OCI-LY7 (cell line): ENCODE measurements at regions not wholly inside any gene's neighbourhood (a gene's known extent, or its start where the extent isn't known, plus 50 kb on each side); places are given as distances from the start of the nearest gene placed in this dataset.

Source experiments
- BruUV-seq: library from RNA; stranded (reverse); fragments of 400-500 nt; replicated peaks from 2 replicates; lab custom pipeline; 2021; lab: Mats Ljungman, UMichigan
- CTCF ChIA-PET: fragments of 300-600 bp; sonication (Branson Sonifier 250); formaldehyde crosslinking; loops from one replicate; lab custom pipeline; 2022; ENCODE audit warnings: antibody characterized with exemption; ENCODE audit not compliant: unreplicated experiment; lab: Charles Lee
- POLR2A ChIA-PET: fragments of 300-600 bp; sonication (Branson Sonifier 250); formaldehyde crosslinking; loops from one replicate; lab custom pipeline; 2022; ENCODE audit warnings: antibody characterized with exemption; lab: Charles Lee
- DNase-seq: peaks from one replicate; pipeline ENCODE4 v3.0.0-alpha.2; 2015; ENCODE audit warnings: low spot score
- H2AFZ ChIP-seq: fragments of 200-600 bp; sonication (generic), shearing (Covaris generic); 2 replicates; pipeline ENCODE4 v1.6.1; 2014; ENCODE audit warnings: mild to moderate bottlenecking, antibody characterized with exemption, low read length, moderate library complexity
- H3K27ac ChIP-seq: fragments of 200-600 bp; sonication (generic); 2 replicates; pipeline ENCODE4 v1.5.1; 2014; ENCODE audit warnings: mixed run types, low read depth, mild to moderate bottlenecking, moderate library complexity, low read length, inconsistent platforms; ENCODE audit not compliant: poor library complexity, severe bottlenecking
- H3K36me3 ChIP-seq: fragments of 200-600 bp; sonication (generic); 2 replicates; pipeline ENCODE4 v1.6.1; 2014; ENCODE audit warnings: mild to moderate bottlenecking, antibody characterized with exemption, low read length, moderate library complexity, mixed read lengths; ENCODE audit not compliant: insufficient read depth
- H3K4me1 ChIP-seq: fragments of 200-600 bp; sonication (generic); 2 replicates; pipeline ENCODE4 v1.5.1; 2014; ENCODE audit warnings: mild to moderate bottlenecking, low read length; ENCODE audit not compliant: insufficient read depth, poor library complexity, severe bottlenecking
- H3K4me2 ChIP-seq: fragments of 200-600 bp; sonication (generic); 2 replicates; pipeline ENCODE4 v1.6.1; 2014; ENCODE audit warnings: mild to moderate bottlenecking, low read length
- H3K4me3 ChIP-seq: fragments of 200-600 bp; sonication (generic); 2 replicates; pipeline ENCODE4 v1.5.1; 2014; ENCODE audit warnings: mild to moderate bottlenecking, low read depth, low read length; ENCODE audit not compliant: poor library complexity, severe bottlenecking
- H3K79me2 ChIP-seq: fragments of 200-600 bp; sonication (generic); 2 replicates; pipeline ENCODE4 v1.6.1; 2016; ENCODE audit warnings: low read depth, mild to moderate bottlenecking, low read length, moderate library complexity, mixed read lengths; ENCODE audit not compliant: insufficient read depth
- H3K9me2 ChIP-seq: fragments of 200-600 bp; sonication (generic); 2 replicates; pipeline ENCODE4 v1.6.1; 2016; ENCODE audit warnings: mild to moderate bottlenecking, low read length, mixed read lengths; ENCODE audit not compliant: insufficient read depth
- H3K9me3 ChIP-seq: fragments of 200-600 bp; sonication (generic); 2 replicates; pipeline ENCODE4 v1.6.1; 2014; ENCODE audit warnings: mild to moderate bottlenecking, mixed run types, low read length, mixed read lengths
- H4K20me1 ChIP-seq: fragments of 200-600 bp; sonication (generic); 2 replicates; pipeline ENCODE4 v1.6.1; 2014; ENCODE audit warnings: mild to moderate bottlenecking, antibody characterized with exemption, low read length, moderate library complexity, mixed read lengths; ENCODE audit not compliant: insufficient read depth
- EZH2phosphoT487 ChIP-seq: fragments of 200-600 bp; sonication (generic); IDR thresholded peaks from 2 replicates; pipeline ENCODE4 v1.6.1; 2018; ENCODE audit warnings: low read depth, borderline replicate concordance, mild to moderate bottlenecking, mixed run types, antibody characterized with exemption, low read length, moderate library complexity, mixed read lengths
- intact Hi-C: fragments of 100-400 bp; cut with micrococcal nuclease; formaldehyde crosslinking; loops from one replicate; pipeline ENCODE4 v1.10.0; 2022; ENCODE audit not compliant: unreplicated experiment
- TF ChIP-seq, protein P1 (sequence below): fragments of 200-600 bp; sonication (generic); conservative IDR thresholded peaks from 2 replicates; pipeline ENCODE4 v1.5.1; 2014; ENCODE audit warnings: mild to moderate bottlenecking, antibody characterized with exemption, low read length, moderate library complexity, mixed read lengths

DNA sequence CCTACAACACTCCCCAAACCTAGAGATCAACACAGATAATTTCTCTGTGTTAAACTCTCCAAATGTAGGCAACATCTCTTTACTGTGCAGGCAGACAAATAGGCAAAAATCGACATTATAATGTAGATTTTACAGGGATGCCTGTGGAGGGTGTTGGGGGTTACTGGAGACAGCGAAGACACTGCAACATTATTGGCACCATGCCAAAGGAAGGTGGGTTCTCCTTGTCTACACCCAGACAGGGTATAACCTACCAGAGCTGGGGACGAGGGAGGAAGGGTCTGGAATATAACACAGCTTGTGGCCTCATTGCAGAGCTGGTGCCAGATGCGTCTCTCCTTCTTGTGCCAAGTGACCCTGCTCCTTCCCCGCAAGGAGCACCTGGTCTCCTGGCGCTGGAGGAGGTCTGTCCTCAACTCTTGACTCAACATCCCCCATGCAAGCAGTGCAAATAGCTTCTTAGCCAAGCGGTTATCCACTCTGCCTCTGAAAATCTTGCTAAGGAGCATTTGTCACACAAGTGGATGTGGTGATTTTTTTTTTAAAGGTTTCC, 404.0 kb downstream of the PRDM2 start:
- CTCF ChIA-PET = no interaction called here
- no peak overlapping the region for H3K27ac ChIP-seq
- H4K20me1 ChIP-seq = no peaks in the 10 kb centered on the region
- no peak overlapping the region for H3K4me2 ChIP-seq
- peaks cover 6% of the 10 kb centered on the region for H3K4me1 ChIP-seq
- no peak overlapping the region for H2AFZ ChIP-seq
- no peaks in the 10 kb centered on the region for H3K9me3 ChIP-seq
- no TSS peak for BruUV-seq
- POLR2A ChIA-PET = no interaction called here
- no peaks in the 10 kb centered on the region for H3K9me2 ChIP-seq
- no peak for TF ChIP-seq EZH2phosphoT487
- TF ChIP-seq, protein P1, sequence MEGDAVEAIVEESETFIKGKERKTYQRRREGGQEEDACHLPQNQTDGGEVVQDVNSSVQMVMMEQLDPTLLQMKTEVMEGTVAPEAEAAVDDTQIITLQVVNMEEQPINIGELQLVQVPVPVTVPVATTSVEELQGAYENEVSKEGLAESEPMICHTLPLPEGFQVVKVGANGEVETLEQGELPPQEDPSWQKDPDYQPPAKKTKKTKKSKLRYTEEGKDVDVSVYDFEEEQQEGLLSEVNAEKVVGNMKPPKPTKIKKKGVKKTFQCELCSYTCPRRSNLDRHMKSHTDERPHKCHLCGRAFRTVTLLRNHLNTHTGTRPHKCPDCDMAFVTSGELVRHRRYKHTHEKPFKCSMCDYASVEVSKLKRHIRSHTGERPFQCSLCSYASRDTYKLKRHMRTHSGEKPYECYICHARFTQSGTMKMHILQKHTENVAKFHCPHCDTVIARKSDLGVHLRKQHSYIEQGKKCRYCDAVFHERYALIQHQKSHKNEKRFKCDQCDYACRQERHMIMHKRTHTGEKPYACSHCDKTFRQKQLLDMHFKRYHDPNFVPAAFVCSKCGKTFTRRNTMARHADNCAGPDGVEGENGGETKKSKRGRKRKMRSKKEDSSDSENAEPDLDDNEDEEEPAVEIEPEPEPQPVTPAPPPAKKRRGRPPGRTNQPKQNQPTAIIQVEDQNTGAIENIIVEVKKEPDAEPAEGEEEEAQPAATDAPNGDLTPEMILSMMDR = no peak
- no peaks in the 10 kb centered on the region for H3K79me2 ChIP-seq
- intact Hi-C loops = no loop called here
- no peak overlapping the region for H3K4me3 ChIP-seq
- DNase-seq = no peak
- H3K36me3 ChIP-seq = no peaks in the 10 kb centered on the region

DNA sequence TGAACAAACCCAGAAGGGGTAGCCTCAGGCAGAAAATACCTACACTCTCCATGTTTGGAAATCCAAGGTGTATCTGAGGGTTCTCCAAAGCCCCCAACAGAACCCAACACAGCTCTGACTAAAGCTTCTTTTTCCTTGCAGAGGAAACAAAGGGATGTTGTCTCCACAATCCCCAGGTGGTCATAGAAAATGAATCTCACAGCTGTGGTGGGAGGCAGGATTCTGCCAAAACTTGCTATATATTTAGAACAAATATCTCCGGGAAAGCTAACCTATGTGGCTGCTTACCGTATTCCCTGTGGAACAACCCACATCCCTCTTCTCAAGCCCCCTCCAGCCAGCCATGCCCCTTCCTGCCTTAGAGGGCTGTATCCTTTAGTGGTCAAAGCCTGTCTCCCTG, 406.1 kb downstream of the PRDM2 start:
- no peak for DNase-seq
- Histone ChIP-seq H2AFZ (no peak overlapping the region), H3K4me1 (no peaks in the 10 kb centered on the region), H3K9me2 (no peaks in the 10 kb centered on the region), H3K79me2 (no peaks in the 10 kb centered on the region), H3K36me3 (no peaks in the 10 kb centered on the region), H4K20me1 (no peaks in the 10 kb centered on the region), H3K9me3 (no peaks in the 10 kb centered on the region), H3K4me3 (no peak overlapping the region), H3K4me2 (no peak overlapping the region), H3K27ac (no peak overlapping the region)
- BruUV-seq = no TSS peak
- POLR2A ChIA-PET = no interaction called here
- no peak for TF ChIP-seq EZH2phosphoT487
- TF ChIP-seq, protein P1 = no peak
- intact Hi-C loops = no loop called here
- CTCF ChIA-PET = no interaction called here

DNA sequence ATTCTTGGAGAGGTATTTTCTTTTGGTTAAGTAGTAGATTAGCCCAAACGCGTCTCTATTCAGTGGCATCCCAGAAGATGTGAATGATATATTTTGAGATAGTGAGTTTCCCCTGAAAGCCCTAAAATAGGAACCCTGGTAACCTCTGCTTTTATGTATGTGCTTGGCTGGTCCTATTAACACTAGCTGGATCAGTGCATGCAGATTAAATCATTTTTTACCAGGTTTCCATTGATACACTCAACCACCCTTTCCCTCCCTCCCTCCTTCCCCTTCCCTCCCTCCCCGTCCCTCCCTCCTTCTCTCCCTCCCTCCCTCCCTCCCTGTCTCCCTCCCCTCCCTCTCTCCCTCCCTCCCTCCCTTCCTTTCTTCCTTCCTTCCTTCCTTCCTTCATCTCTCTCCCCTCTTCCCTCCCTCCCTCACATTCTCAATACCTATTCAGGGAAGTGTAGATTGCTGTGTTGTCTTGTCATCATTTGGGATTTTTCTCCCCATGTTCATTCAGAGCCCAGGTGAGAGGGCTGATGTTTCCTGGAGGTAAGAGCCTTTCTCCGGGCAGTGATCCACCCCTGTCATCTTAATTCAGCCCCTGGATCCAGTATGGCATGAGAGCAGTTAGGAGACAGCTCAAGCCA, 406.8 kb downstream of the PRDM2 start:
- POLR2A ChIA-PET = no interaction called here
- no peak overlapping the region for H3K4me2 ChIP-seq
- H3K36me3 ChIP-seq = no peaks in the 10 kb centered on the region
- H4K20me1 ChIP-seq = no peaks in the 10 kb centered on the region
- no TSS peak for BruUV-seq
- H3K9me3 ChIP-seq = no peaks in the 10 kb centered on the region
- intact Hi-C loops = no loop called here
- CTCF ChIA-PET = no interaction called here
- H3K27ac ChIP-seq = no peak overlapping the region
- H3K4me3 ChIP-seq = no peak overlapping the region
- no peak overlapping the region for H2AFZ ChIP-seq
- DNase-seq = no peak
- H3K4me1 ChIP-seq = peaks cover 6% of the 10 kb centered on the region
- H3K79me2 ChIP-seq = no peaks in the 10 kb centered on the region
- H3K9me2 ChIP-seq = no peaks in the 10 kb centered on the region
- TF ChIP-seq, protein P1 = no peak
- TF ChIP-seq EZH2phosphoT487 = no peak
